ENCODE measurements at regions not wholly inside any gene's neighbourhood (a gene's known extent, or its start where the extent isn't known, plus 50 kb on each side); places are given as distances from the start of the nearest gene placed in this dataset.

DNA sequence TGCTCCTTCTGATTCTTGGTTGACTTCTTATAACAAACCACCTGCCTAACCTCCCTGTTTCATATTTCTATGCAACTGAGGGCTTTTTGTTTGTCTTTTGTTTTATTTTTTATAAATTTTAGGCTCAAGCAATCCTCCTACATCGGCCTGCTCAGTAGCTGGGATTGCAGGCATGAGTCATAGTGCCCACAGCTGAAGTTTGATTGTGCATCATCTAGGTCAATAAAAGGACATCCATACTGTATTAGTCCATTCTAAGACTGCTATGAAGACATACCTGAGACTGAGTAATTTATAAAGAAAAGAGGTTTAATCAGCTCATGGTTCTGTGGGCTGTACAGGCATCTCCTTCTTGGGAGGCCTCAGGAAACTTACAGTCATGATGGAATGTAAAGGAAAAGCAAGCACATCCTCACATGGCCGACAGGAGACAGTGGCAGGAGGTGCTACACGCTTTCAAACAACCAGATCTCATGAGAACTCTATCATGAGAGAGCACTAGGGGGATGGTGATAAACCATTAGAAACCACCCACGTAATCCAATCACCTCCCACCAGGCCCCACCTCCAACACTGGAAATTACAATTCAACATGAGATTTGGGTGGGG is 285.0 kb downstream of the SIPA1L2 start (continued):
- TF ChIP-seq, protein P1, sequence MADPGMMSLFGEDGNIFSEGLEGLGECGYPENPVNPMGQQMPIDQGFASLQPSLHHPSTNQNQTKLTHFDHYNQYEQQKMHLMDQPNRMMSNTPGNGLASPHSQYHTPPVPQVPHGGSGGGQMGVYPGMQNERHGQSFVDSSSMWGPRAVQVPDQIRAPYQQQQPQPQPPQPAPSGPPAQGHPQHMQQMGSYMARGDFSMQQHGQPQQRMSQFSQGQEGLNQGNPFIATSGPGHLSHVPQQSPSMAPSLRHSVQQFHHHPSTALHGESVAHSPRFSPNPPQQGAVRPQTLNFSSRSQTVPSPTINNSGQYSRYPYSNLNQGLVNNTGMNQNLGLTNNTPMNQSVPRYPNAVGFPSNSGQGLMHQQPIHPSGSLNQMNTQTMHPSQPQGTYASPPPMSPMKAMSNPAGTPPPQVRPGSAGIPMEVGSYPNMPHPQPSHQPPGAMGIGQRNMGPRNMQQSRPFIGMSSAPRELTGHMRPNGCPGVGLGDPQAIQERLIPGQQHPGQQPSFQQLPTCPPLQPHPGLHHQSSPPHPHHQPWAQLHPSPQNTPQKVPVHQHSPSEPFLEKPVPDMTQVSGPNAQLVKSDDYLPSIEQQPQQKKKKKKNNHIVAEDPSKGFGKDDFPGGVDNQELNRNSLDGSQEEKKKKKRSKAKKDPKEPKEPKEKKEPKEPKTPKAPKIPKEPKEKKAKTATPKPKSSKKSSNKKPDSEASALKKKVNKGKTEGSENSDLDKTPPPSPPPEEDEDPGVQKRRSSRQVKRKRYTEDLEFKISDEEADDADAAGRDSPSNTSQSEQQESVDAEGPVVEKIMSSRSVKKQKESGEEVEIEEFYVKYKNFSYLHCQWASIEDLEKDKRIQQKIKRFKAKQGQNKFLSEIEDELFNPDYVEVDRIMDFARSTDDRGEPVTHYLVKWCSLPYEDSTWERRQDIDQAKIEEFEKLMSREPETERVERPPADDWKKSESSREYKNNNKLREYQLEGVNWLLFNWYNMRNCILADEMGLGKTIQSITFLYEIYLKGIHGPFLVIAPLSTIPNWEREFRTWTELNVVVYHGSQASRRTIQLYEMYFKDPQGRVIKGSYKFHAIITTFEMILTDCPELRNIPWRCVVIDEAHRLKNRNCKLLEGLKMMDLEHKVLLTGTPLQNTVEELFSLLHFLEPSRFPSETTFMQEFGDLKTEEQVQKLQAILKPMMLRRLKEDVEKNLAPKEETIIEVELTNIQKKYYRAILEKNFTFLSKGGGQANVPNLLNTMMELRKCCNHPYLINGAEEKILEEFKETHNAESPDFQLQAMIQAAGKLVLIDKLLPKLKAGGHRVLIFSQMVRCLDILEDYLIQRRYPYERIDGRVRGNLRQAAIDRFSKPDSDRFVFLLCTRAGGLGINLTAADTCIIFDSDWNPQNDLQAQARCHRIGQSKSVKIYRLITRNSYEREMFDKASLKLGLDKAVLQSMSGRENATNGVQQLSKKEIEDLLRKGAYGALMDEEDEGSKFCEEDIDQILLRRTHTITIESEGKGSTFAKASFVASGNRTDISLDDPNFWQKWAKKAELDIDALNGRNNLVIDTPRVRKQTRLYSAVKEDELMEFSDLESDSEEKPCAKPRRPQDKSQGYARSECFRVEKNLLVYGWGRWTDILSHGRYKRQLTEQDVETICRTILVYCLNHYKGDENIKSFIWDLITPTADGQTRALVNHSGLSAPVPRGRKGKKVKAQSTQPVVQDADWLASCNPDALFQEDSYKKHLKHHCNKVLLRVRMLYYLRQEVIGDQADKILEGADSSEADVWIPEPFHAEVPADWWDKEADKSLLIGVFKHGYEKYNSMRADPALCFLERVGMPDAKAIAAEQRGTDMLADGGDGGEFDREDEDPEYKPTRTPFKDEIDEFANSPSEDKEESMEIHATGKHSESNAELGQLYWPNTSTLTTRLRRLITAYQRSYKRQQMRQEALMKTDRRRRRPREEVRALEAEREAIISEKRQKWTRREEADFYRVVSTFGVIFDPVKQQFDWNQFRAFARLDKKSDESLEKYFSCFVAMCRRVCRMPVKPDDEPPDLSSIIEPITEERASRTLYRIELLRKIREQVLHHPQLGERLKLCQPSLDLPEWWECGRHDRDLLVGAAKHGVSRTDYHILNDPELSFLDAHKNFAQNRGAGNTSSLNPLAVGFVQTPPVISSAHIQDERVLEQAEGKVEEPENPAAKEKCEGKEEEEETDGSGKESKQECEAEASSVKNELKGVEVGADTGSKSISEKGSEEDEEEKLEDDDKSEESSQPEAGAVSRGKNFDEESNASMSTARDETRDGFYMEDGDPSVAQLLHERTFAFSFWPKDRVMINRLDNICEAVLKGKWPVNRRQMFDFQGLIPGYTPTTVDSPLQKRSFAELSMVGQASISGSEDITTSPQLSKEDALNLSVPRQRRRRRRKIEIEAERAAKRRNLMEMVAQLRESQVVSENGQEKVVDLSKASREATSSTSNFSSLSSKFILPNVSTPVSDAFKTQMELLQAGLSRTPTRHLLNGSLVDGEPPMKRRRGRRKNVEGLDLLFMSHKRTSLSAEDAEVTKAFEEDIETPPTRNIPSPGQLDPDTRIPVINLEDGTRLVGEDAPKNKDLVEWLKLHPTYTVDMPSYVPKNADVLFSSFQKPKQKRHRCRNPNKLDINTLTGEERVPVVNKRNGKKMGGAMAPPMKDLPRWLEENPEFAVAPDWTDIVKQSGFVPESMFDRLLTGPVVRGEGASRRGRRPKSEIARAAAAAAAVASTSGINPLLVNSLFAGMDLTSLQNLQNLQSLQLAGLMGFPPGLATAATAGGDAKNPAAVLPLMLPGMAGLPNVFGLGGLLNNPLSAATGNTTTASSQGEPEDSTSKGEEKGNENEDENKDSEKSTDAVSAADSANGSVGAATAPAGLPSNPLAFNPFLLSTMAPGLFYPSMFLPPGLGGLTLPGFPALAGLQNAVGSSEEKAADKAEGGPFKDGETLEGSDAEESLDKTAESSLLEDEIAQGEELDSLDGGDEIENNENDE (IDR thresholded peaks at IDR 0.05; ENCODE audit: insufficient replicate concordance, low read length), result no peak
- no peak for TF ChIP-seq SIX5 (IDR thresholded peaks at IDR 0.05; ENCODE audit: low read depth, low read length)
- no peak for TF ChIP-seq JUND (IDR thresholded peaks at IDR 0.05; ENCODE audit: low read length)
- TF ChIP-seq NRF1 (IDR thresholded peaks at IDR 0.05; ENCODE audit: low read depth, low read length), result no peak
- TF ChIP-seq RXRA (IDR thresholded peaks at IDR 0.05; ENCODE audit: insufficient read depth, low read depth, low read length), result no peak
- TF ChIP-seq SIN3A (conservative IDR thresholded peaks at IDR 0.05 in 1 of 2, IDR thresholded peaks at IDR 0.05 in 1 of 2; ENCODE audit: low read depth in 1 of 2, low read length in 2 of 2), result no peak
- no peak for TF ChIP-seq NANOG (IDR thresholded peaks at IDR 0.05; ENCODE audit: insufficient read depth, low read depth, low read length, poor library complexity, severe bottlenecking)
- TF ChIP-seq EGR1 (IDR thresholded peaks at IDR 0.05; ENCODE audit: borderline replicate concordance, low read depth, low read length), result no peak

Data from H1 (cell line).